Stimulated activated effector memory CD8-positive, alpha-beta T cell treated with anti-CD3 and anti-CD28 coated beads, Interleukin-12 subunit alpha, Interleukin-12 subunit beta, amount 100 ng/mL, for 72 hours (primary cell): ENCODE measurements at regions not wholly inside any gene's neighbourhood (a gene's known extent, or its start where the extent isn't known, plus 50 kb on each side); places are given as distances from the start of the nearest gene placed in this dataset.

ENCODE experiments used
- ATAC-seq: fragments of 150-1000 bp; cut with Tn5 transposase; 2 replicates; pipeline ENCODE4 v1.10.0; 2021
- DNase-seq, 2 donors: peaks; one replicate each; pipeline ENCODE4 v3.0.0; 2021 to 2022; ENCODE audit warnings: low spot score in 2 of 2
- H3K27ac Mint-ChIP-seq: one replicate; pipeline ENCODE4 v1.8.0; 2022; ENCODE audit warnings: mild to moderate bottlenecking, mixed read lengths
- H3K36me3 Mint-ChIP-seq: one replicate; pipeline ENCODE4 v1.8.0; 2022; ENCODE audit warnings: mild to moderate bottlenecking, mixed read lengths
- H3K4me1 Mint-ChIP-seq: one replicate; pipeline ENCODE4 v1.8.0; 2022; ENCODE audit warnings: mixed read lengths
- H3K4me3 Mint-ChIP-seq: one replicate; pipeline ENCODE4 v1.8.0; 2022; ENCODE audit warnings: mild to moderate bottlenecking, mixed read lengths
- H3K9me3 Mint-ChIP-seq: one replicate; pipeline ENCODE4 v1.8.0; 2022; ENCODE audit warnings: mixed read lengths

- Mint-ChIP-seq H3K9me3 (peaks cover 5% of the 10 kb centered on the region), H3K4me1 (no peaks in the 10 kb centered on the region), H3K36me3 (no peaks in the 10 kb centered on the region), H3K27ac (no peak overlapping the region), H3K4me3 (no peak overlapping the region)
- ATAC-seq (no peak), DNase-seq (no peak)
These were observed 887.2 kb upstream of the SEL1L start for GRCh38 chr14:82420871-82421270.

GRCh38 chr14:82421286-82421685, 887.6 kb upstream of the SEL1L start:
- Mint-ChIP-seq H3K4me1 (no peaks in the 10 kb centered on the region), H3K27ac (no peak overlapping the region), H3K4me3 (no peak overlapping the region), H3K36me3 (no peaks in the 10 kb centered on the region), H3K9me3 (peaks cover 5% of the 10 kb centered on the region)
- no peak for ATAC-seq
- no peak for DNase-seq

- Mint-ChIP-seq H3K9me3 (peaks cover 8% of the 10 kb centered on the region), H3K4me3 (no peak overlapping the region), H3K4me1 (no peaks in the 10 kb centered on the region), H3K27ac (no peak overlapping the region), H3K36me3 (no peaks in the 10 kb centered on the region)
- ATAC-seq (no peak), DNase-seq (no peak)
These were observed 888.6 kb upstream of the SEL1L start for GRCh38 chr14:82422230-82422629.

- DNase-seq (no peak), ATAC-seq (no peak)
- Mint-ChIP-seq H3K9me3 (peaks cover 15% of the 10 kb centered on the region), H3K36me3 (no peaks in the 10 kb centered on the region), H3K4me3 (no peak overlapping the region), H3K4me1 (no peaks in the 10 kb centered on the region), H3K27ac (no peak overlapping the region)
These were observed 891.6 kb upstream of the SEL1L start for GRCh38 chr14:82425261-82425660.

- Mint-ChIP-seq H3K4me3 (no peak overlapping the region), H3K9me3 (peaks cover 18% of the 10 kb centered on the region), H3K36me3 (no peaks in the 10 kb centered on the region), H3K4me1 (no peaks in the 10 kb centered on the region), H3K27ac (no peak overlapping the region)
- ATAC-seq (no peak), DNase-seq (no peak)
These were observed 897.4 kb upstream of the SEL1L start for GRCh38 chr14:82431031-82431430.

- ATAC-seq (no peak), DNase-seq (no peak)
- Mint-ChIP-seq H3K36me3 (no peaks in the 10 kb centered on the region), H3K27ac (no peak overlapping the region), H3K9me3 (peaks cover 17% of the 10 kb centered on the region), H3K4me1 (no peaks in the 10 kb centered on the region), H3K4me3 (no peak overlapping the region)
These were observed 898.9 kb upstream of the SEL1L start for GRCh38 chr14:82432301-82433105.

GRCh38 chr14:82438436-82438835, 904.8 kb upstream of the SEL1L start:
- Mint-ChIP-seq H3K36me3 (no peaks in the 10 kb centered on the region), H3K27ac (no peak overlapping the region), H3K4me1 (no peaks in the 10 kb centered on the region), H3K9me3 (peaks cover 16% of the 10 kb centered on the region), H3K4me3 (no peak overlapping the region)
- ATAC-seq = no peak
- DNase-seq = no peak

- no peak overlapping the region for H3K27ac Mint-ChIP-seq
- no peaks in the 10 kb centered on the region for H3K36me3 Mint-ChIP-seq
- DNase-seq (no peak), ATAC-seq (no peak)
- peaks cover 14% of the 10 kb centered on the region for H3K9me3 Mint-ChIP-seq
- H3K4me3 Mint-ChIP-seq = no peak overlapping the region
- no peaks in the 10 kb centered on the region for H3K4me1 Mint-ChIP-seq
These were observed 907.6 kb upstream of the SEL1L start for GRCh38 chr14:82441270-82441669.

- no peaks in the 10 kb centered on the region for H3K4me1 Mint-ChIP-seq
- H3K36me3 Mint-ChIP-seq = no peaks in the 10 kb centered on the region
- H3K27ac Mint-ChIP-seq = no peak overlapping the region
- no peak for ATAC-seq
- no peak for DNase-seq
- H3K4me3 Mint-ChIP-seq = no peak overlapping the region
- H3K9me3 Mint-ChIP-seq = peaks cover 13% of the 10 kb centered on the region
These were observed 912.3 kb upstream of the SEL1L start for GRCh38 chr14:82445810-82446570.

GRCh38 chr14:82447586-82447985, 913.9 kb upstream of the SEL1L start:
- Mint-ChIP-seq H3K4me1 (no peaks in the 10 kb centered on the region), H3K27ac (no peak overlapping the region), H3K4me3 (no peak overlapping the region), H3K36me3 (no peaks in the 10 kb centered on the region), H3K9me3 (peaks cover 9% of the 10 kb centered on the region)
- ATAC-seq = no peak
- DNase-seq = no peak

GRCh38 chr14:82449926-82450468, 916.3 kb upstream of the SEL1L start:
- Mint-ChIP-seq H3K36me3 (no peaks in the 10 kb centered on the region), H3K4me1 (no peaks in the 10 kb centered on the region), H3K27ac (no peak overlapping the region), H3K4me3 (no peak overlapping the region), H3K9me3 (peaks cover 6% of the 10 kb centered on the region)
- ATAC-seq (no peak), DNase-seq (no peak)

GRCh38 chr14:82451675-82452074, 918.0 kb upstream of the SEL1L start:
- Mint-ChIP-seq H3K27ac (no peak overlapping the region), H3K9me3 (peaks cover 3% of the 10 kb centered on the region), H3K4me1 (no peaks in the 10 kb centered on the region), H3K36me3 (no peaks in the 10 kb centered on the region), H3K4me3 (no peak overlapping the region)
- ATAC-seq = no peak
- DNase-seq = no peak

- H3K27ac Mint-ChIP-seq = no peak overlapping the region
- peaks cover 19% of the 10 kb centered on the region for H3K9me3 Mint-ChIP-seq
- H3K4me3 Mint-ChIP-seq = no peak overlapping the region
- ATAC-seq (no peak), DNase-seq (no peak)
- no peaks in the 10 kb centered on the region for H3K4me1 Mint-ChIP-seq
- H3K36me3 Mint-ChIP-seq = no peaks in the 10 kb centered on the region
These were observed 948.7 kb upstream of the SEL1L start for GRCh38 chr14:82482345-82482744.

GRCh38 chr14:82488473-82488872, 954.8 kb upstream of the SEL1L start:
- DNase-seq (no peak), ATAC-seq (no peak)
- H3K4me3 Mint-ChIP-seq = no peak overlapping the region
- no peaks in the 10 kb centered on the region for H3K4me1 Mint-ChIP-seq
- H3K9me3 Mint-ChIP-seq = peaks cover 15% of the 10 kb centered on the region
- H3K27ac Mint-ChIP-seq = no peak overlapping the region
- no peaks in the 10 kb centered on the region for H3K36me3 Mint-ChIP-seq

- H3K4me3 Mint-ChIP-seq = no peak overlapping the region
These were observed 956.7 kb upstream of the SEL1L start for GRCh38 chr14:82490397-82490796.

GRCh38 chr14:82492157-82492556, 958.5 kb upstream of the SEL1L start:
- Mint-ChIP-seq H3K27ac (no peak overlapping the region), H3K4me1 (no peaks in the 10 kb centered on the region), H3K36me3 (no peaks in the 10 kb centered on the region), H3K4me3 (no peak overlapping the region), H3K9me3 (peaks cover 19% of the 10 kb centered on the region)
- no peak for DNase-seq
- no peak for ATAC-seq

More at GRCh38 chr14:82490397-82490796, 956.7 kb upstream of the SEL1L start:
- H3K9me3 Mint-ChIP-seq = peaks cover 19% of the 10 kb centered on the region
- ATAC-seq = no peak
- DNase-seq = no peak
- no peaks in the 10 kb centered on the region for H3K4me1 Mint-ChIP-seq
- no peak overlapping the region for H3K27ac Mint-ChIP-seq
- H3K36me3 Mint-ChIP-seq = no peaks in the 10 kb centered on the region
